PC-3 (cell line): ENCODE measurements at regions not wholly inside any gene's neighbourhood (a gene's known extent, or its start where the extent isn't known, plus 50 kb on each side); places are given as distances from the start of the nearest gene placed in this dataset.

Experiments used
- EZH2 ChIP-seq: fragments of 300-600 bp; sonication (generic); IDR thresholded peaks from one replicate; pipeline ENCODE4 v1.6.1; 2017; ENCODE audit warnings: antibody characterized with exemption, mild to moderate bottlenecking, low read length; ENCODE audit not compliant: unreplicated experiment
- EZH2phosphoT487 ChIP-seq: fragments of 300-600 bp; sonication (generic); IDR thresholded peaks from 2 replicates; pipeline ENCODE4 v1.6.1; 2018; ENCODE audit warnings: mild to moderate bottlenecking, antibody characterized with exemption, low read length, borderline replicate concordance
- TF ChIP-seq, protein P1 (sequence below): fragments of 300-600 bp; sonication (generic); conservative IDR thresholded peaks from 2 replicates; pipeline ENCODE4 v1.5.1; 2017; ENCODE audit warnings: antibody characterized with exemption, low read depth, mild to moderate bottlenecking, low read length

DNA sequence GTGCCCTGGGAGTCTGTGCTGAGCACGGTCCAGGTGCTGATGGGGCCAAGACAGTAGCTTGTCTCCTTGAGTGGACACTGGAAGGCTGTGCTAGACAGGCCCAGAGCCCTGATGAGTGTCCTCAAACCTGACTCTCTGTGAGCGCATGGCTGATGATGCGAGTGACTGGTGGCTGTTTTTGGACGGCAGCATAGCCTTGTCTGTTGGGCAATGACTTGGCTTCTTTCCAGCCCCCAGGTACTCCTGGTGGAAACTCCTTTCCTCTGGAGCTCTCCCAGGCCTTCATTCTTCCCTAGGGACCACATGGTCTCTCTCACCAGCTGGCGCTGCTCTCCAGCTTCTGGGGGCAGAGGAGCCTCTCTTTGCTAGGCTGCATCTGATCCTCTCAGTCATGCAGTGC lies 207.6 kb upstream of the SMIM21 start:
- TF ChIP-seq, protein P1, sequence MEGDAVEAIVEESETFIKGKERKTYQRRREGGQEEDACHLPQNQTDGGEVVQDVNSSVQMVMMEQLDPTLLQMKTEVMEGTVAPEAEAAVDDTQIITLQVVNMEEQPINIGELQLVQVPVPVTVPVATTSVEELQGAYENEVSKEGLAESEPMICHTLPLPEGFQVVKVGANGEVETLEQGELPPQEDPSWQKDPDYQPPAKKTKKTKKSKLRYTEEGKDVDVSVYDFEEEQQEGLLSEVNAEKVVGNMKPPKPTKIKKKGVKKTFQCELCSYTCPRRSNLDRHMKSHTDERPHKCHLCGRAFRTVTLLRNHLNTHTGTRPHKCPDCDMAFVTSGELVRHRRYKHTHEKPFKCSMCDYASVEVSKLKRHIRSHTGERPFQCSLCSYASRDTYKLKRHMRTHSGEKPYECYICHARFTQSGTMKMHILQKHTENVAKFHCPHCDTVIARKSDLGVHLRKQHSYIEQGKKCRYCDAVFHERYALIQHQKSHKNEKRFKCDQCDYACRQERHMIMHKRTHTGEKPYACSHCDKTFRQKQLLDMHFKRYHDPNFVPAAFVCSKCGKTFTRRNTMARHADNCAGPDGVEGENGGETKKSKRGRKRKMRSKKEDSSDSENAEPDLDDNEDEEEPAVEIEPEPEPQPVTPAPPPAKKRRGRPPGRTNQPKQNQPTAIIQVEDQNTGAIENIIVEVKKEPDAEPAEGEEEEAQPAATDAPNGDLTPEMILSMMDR: no peak
- no peak for TF ChIP-seq EZH2
- TF ChIP-seq EZH2phosphoT487: no peak
